HEK293 (cell line): ENCODE measurements at regions not wholly inside any gene's neighbourhood (a gene's known extent, or its start where the extent isn't known, plus 50 kb on each side); places are given as distances from the start of the nearest gene placed in this dataset.

Experiments
- CTCF ChIA-PET: fragments of 350-600 bp; formaldehyde crosslinking; extraction: SDS; loops from one replicate; lab custom pipeline; 2021; ENCODE audit warnings: antibody characterized with exemption; lab: Yijun Ruan, JAX
- POLR2A ChIA-PET: fragments of 300-600 bp; formaldehyde crosslinking; extraction: SDS; loops from one replicate; lab custom pipeline; 2020; ENCODE audit warnings: antibody characterized with exemption, inconsistent platforms; lab: Yijun Ruan, JAX
- H3K27ac ChIP-seq: fragments of 200-500 bp; sonication (Bioruptor generic); 2 replicates; pipeline ENCODE4 v1.5.1; 2014; ENCODE audit warnings: low read depth, low read length, control low read depth, inconsistent platforms; ENCODE audit errors: extremely low read depth
- H3K36me3 ChIP-seq, 2 experiments: fragments of 200-500 bp in 1 of 2; sonication (Bioruptor generic) in 1 of 2; 1 replicate in 1 of 2; 2 replicates in 1 of 2; pipeline ENCODE4 v1.5.1; 2014 to 2017; ENCODE audit warnings: inconsistent platforms in 2 of 2, low read length in 2 of 2; ENCODE audit not compliant: control insufficient read depth in 2 of 2, insufficient read depth in 1 of 2
- H3K4me1 ChIP-seq: fragments of 200-500 bp; sonication (Bioruptor generic); 2 replicates; pipeline ENCODE4 v1.5.1; 2014; ENCODE audit warnings: mild to moderate bottlenecking, low read length, inconsistent platforms; ENCODE audit not compliant: control insufficient read depth, insufficient read depth
- H3K4me3 ChIP-seq: 2 replicates; pipeline ENCODE4 v1.5.1; 2011; ENCODE audit warnings: low read depth, mild to moderate bottlenecking, control low read depth, low read length, moderate library complexity
- H3K9me3 ChIP-seq: fragments of 200-500 bp; sonication (Bioruptor generic); 2 replicates; pipeline ENCODE4 v1.5.1; 2014; ENCODE audit warnings: low read depth, low read length, inconsistent platforms; ENCODE audit not compliant: control insufficient read depth, insufficient read depth
- GLI2 ChIP-seq: fragments of 450-650 bp; formaldehyde crosslinking; IDR thresholded peaks from 2 replicates; pipeline ENCODE4; 2017; ENCODE audit warnings: missing biosample characterization, missing genetic modification characterization, low read depth, borderline replicate concordance
- GLI4 ChIP-seq: fragments of 450-650 bp; formaldehyde crosslinking; IDR thresholded peaks from 2 replicates; pipeline ENCODE4 v1.5.1; 2016; ENCODE audit warnings: missing biosample characterization, missing genetic modification characterization
- KLF8 ChIP-seq: fragments of 450-650 bp; formaldehyde crosslinking; IDR thresholded peaks from 2 replicates; pipeline ENCODE4 v1.5.1; 2016; ENCODE audit warnings: missing biosample characterization, missing genetic modification characterization
- SETDB1 ChIP-seq: IDR thresholded peaks from one replicate; pipeline ENCODE4 v1.6.1; 2017; ENCODE audit warnings: mild to moderate bottlenecking, low read length, moderate library complexity, mixed read lengths; ENCODE audit not compliant: insufficient read length
- ZBTB26 ChIP-seq: fragments of 450-650 bp; formaldehyde crosslinking; optimal IDR thresholded peaks from 2 replicates; pipeline ENCODE3; 2016; ENCODE audit warnings: missing biosample characterization, mild to moderate bottlenecking, missing genetic modification characterization
- ZBTB8A ChIP-seq: fragments of 450-650 bp; formaldehyde crosslinking; IDR thresholded peaks from 2 replicates; pipeline ENCODE4 v1.5.1; 2016; ENCODE audit warnings: missing biosample characterization, missing genetic modification characterization
- ZFP3 ChIP-seq: fragments of 450-650 bp; formaldehyde crosslinking; IDR thresholded peaks from 2 replicates; pipeline ENCODE4 v1.5.1; 2016; ENCODE audit warnings: low read depth, missing biosample characterization, missing genetic modification characterization
- ZNF146 ChIP-seq: fragments of 450-650 bp; formaldehyde crosslinking; IDR thresholded peaks from 2 replicates; pipeline ENCODE4 v1.5.1; 2016; ENCODE audit warnings: missing biosample characterization, missing genetic modification characterization
- ZNF16 ChIP-seq: fragments of 450-650 bp; formaldehyde crosslinking; IDR thresholded peaks from 2 replicates; pipeline ENCODE4 v1.5.1; 2016; ENCODE audit warnings: low read depth, missing biosample characterization, missing genetic modification characterization
- ZNF214 ChIP-seq: fragments of 450-650 bp; formaldehyde crosslinking; IDR thresholded peaks from 2 replicates; pipeline ENCODE4 v1.5.1; 2017; ENCODE audit warnings: missing biosample characterization, mild to moderate bottlenecking, missing genetic modification characterization, borderline replicate concordance
- ZNF555 ChIP-seq: fragments of 450-650 bp; formaldehyde crosslinking; conservative IDR thresholded peaks from 2 replicates; pipeline ENCODE4 v1.5.1; 2017; ENCODE audit warnings: missing biosample characterization, mild to moderate bottlenecking, missing genetic modification characterization, inconsistent platforms
- ZNF561 ChIP-seq: fragments of 450-650 bp; IDR thresholded peaks from 2 replicates; pipeline ENCODE4 v1.5.1; 2018; ENCODE audit warnings: missing biosample characterization, missing genetic modification characterization, borderline replicate concordance
- ZNF624 ChIP-seq: fragments of 450-650 bp; formaldehyde crosslinking; IDR thresholded peaks from 2 replicates; pipeline ENCODE4 v1.5.1; 2017; ENCODE audit warnings: missing biosample characterization, missing genetic modification characterization
- ZNF768 ChIP-seq: fragments of 450-650 bp; formaldehyde crosslinking; IDR thresholded peaks from 2 replicates; pipeline ENCODE4 v1.5.1; 2018; ENCODE audit warnings: missing biosample characterization, mild to moderate bottlenecking, missing genetic modification characterization
- TF ChIP-seq, protein P1 (sequence below): fragments of 450-650 bp; formaldehyde crosslinking; IDR thresholded peaks from 2 replicates; pipeline ENCODE4 v1.5.1; 2016; ENCODE audit warnings: missing biosample characterization, missing genetic modification characterization
- TF ChIP-seq, protein P2 (sequence below): fragments of 450-650 bp; formaldehyde crosslinking; IDR thresholded peaks from 2 replicates; pipeline ENCODE4 v1.5.1; 2016; ENCODE audit warnings: missing biosample characterization, missing genetic modification characterization
- TF ChIP-seq, protein P3 (sequence below): fragments of 450-650 bp; formaldehyde crosslinking; IDR thresholded peaks from 2 replicates; pipeline ENCODE4 v1.5.1; 2016; ENCODE audit warnings: missing biosample characterization, missing genetic modification characterization
- TF ChIP-seq, protein P4 (sequence below): fragments of 450-650 bp; formaldehyde crosslinking; IDR thresholded peaks from 2 replicates; pipeline ENCODE4 v1.5.1; 2016; ENCODE audit warnings: missing biosample characterization, missing genetic modification characterization
- TF ChIP-seq, protein P5 (sequence below): fragments of 450-650 bp; formaldehyde crosslinking; IDR thresholded peaks from 2 replicates; pipeline ENCODE4 v1.5.1; 2016; ENCODE audit warnings: missing biosample characterization, missing genetic modification characterization

DNA sequence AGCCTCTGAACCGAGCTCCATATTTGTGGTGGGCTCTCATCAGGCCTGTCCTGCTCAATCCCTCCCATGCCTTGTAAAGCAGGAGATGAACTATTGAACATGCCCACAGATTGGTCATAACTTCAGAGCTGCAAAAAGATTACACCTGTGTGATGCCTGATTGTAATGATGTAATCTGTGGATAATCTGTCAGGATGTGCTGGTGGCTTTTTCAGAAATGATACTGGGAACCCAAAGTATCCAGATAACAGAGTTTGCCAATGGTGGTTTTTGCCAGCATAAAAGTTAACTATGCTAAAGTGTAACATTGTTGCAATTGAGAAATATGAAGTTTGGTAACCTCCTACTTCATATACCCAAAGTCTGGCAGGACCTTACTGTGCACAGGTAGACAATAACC is 393.4 kb downstream of the RAPGEF2 start (continued):
- TF ChIP-seq, protein P1, sequence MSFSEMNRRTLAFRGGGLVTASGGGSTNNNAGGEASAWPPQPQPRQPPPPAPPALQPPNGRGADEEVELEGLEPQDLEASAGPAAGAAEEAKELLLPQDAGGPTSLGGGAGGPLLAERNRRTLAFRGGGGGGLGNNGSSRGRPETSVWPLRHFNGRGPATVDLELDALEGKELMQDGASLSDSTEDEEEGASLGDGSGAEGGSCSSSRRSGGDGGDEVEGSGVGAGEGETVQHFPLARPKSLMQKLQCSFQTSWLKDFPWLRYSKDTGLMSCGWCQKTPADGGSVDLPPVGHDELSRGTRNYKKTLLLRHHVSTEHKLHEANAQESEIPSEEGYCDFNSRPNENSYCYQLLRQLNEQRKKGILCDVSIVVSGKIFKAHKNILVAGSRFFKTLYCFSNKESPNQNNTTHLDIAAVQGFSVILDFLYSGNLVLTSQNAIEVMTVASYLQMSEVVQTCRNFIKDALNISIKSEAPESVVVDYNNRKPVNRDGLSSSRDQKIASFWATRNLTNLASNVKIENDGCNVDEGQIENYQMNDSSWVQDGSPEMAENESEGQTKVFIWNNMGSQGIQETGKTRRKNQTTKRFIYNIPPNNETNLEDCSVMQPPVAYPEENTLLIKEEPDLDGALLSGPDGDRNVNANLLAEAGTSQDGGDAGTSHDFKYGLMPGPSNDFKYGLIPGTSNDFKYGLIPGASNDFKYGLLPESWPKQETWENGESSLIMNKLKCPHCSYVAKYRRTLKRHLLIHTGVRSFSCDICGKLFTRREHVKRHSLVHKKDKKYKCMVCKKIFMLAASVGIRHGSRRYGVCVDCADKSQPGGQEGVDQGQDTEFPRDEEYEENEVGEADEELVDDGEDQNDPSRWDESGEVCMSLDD (tag by site-specific recombination): no peak

DNA sequence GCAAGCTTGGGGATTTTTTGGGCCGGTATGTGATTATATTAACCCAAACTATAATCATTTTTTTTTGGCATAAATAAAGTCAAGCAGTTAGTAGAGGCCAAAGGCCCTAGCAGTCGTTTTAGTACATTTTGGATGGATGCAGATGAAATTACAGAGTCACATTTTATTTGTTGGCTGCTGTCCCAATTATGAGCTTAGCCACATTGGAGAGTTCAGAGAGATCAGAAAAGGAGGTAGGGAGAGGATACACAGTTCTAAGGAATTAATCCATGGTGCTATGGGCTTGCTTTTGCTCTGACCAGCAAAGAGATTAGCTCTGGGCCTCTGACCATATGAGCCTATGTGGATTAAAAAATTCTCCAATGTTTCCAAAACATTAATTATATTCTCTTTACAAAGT is 395.1 kb downstream of the RAPGEF2 start:
- POLR2A ChIA-PET: no interaction called here
- H3K9me3 ChIP-seq: no peaks in the 10 kb centered on the region
- H3K36me3 ChIP-seq: no peaks in the 10 kb centered on the region
- H3K27ac ChIP-seq: no peak overlapping the region
- CTCF ChIA-PET: interaction anchor here (0.8 to 5.4 kb wide), 2 partner anchors 11 to 267 kb away, joined by 3 to 18 read pairs; no protein-coding TSS in a partner anchor
- H3K4me1 ChIP-seq: no peaks in the 10 kb centered on the region
- TF ChIP-seq ZNF555 (no peak), GLI2 (tag by site-specific recombination) (no peak), ZNF768 (tag by site-specific recombination) (no peak), KLF8 (tag by site-specific recombination) (no peak), GLI4 (tag by site-specific recombination) (no peak), ZFP3 (tag by site-specific recombination) (no peak), ZNF561 (tag by site-specific recombination) (no peak), ZBTB8A (tag by site-specific recombination) (no peak), ZNF146 (no peak), ZNF624 (no peak), SETDB1 (no peak), ZNF16 (tag by site-specific recombination) (no peak), ZBTB26 (tag by site-specific recombination) (no peak), ZNF214 (tag by site-specific recombination) (no peak)
- TF ChIP-seq, protein P2, sequence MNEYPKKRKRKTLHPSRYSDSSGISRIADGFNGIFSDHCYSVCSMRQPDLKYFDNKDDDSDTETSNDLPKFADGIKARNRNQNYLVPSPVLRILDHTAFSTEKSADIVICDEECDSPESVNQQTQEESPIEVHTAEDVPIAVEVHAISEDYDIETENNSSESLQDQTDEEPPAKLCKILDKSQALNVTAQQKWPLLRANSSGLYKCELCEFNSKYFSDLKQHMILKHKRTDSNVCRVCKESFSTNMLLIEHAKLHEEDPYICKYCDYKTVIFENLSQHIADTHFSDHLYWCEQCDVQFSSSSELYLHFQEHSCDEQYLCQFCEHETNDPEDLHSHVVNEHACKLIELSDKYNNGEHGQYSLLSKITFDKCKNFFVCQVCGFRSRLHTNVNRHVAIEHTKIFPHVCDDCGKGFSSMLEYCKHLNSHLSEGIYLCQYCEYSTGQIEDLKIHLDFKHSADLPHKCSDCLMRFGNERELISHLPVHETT (tag by site-specific recombination): no peak
- TF ChIP-seq, protein P3, sequence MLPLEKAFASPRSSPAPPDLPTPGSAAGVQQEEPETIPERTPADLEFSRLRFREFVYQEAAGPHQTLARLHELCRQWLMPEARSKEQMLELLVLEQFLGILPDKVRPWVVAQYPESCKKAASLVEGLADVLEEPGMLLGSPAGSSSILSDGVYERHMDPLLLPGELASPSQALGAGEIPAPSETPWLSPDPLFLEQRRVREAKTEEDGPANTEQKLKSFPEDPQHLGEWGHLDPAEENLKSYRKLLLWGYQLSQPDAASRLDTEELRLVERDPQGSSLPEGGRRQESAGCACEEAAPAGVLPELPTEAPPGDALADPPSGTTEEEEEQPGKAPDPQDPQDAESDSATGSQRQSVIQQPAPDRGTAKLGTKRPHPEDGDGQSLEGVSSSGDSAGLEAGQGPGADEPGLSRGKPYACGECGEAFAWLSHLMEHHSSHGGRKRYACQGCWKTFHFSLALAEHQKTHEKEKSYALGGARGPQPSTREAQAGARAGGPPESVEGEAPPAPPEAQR (tag by site-specific recombination): no peak
- TF ChIP-seq, protein P4, sequence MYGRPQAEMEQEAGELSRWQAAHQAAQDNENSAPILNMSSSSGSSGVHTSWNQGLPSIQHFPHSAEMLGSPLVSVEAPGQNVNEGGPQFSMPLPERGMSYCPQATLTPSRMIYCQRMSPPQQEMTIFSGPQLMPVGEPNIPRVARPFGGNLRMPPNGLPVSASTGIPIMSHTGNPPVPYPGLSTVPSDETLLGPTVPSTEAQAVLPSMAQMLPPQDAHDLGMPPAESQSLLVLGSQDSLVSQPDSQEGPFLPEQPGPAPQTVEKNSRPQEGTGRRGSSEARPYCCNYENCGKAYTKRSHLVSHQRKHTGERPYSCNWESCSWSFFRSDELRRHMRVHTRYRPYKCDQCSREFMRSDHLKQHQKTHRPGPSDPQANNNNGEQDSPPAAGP: no peak
- TF ChIP-seq, protein P5, sequence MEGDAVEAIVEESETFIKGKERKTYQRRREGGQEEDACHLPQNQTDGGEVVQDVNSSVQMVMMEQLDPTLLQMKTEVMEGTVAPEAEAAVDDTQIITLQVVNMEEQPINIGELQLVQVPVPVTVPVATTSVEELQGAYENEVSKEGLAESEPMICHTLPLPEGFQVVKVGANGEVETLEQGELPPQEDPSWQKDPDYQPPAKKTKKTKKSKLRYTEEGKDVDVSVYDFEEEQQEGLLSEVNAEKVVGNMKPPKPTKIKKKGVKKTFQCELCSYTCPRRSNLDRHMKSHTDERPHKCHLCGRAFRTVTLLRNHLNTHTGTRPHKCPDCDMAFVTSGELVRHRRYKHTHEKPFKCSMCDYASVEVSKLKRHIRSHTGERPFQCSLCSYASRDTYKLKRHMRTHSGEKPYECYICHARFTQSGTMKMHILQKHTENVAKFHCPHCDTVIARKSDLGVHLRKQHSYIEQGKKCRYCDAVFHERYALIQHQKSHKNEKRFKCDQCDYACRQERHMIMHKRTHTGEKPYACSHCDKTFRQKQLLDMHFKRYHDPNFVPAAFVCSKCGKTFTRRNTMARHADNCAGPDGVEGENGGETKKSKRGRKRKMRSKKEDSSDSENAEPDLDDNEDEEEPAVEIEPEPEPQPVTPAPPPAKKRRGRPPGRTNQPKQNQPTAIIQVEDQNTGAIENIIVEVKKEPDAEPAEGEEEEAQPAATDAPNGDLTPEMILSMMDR: no peak
- no peak overlapping the region for H3K4me3 ChIP-seq
